Fibroblast of mammary gland (primary cell): ENCODE measurements at regions not wholly inside any gene's neighbourhood (a gene's known extent, or its start where the extent isn't known, plus 50 kb on each side); places are given as distances from the start of the nearest gene placed in this dataset.

Experiments
- DNase-seq: peaks from one replicate; pipeline ENCODE4 v3.0.0-alpha.2; 2010; ENCODE audit warnings: low read depth
- H3K4me3 ChIP-seq: 2 replicates; pipeline ENCODE4 v1.5.1; 2011; ENCODE audit warnings: low read depth, mild to moderate bottlenecking, low read length, moderate library complexity; ENCODE audit not compliant: control insufficient read depth
- TF ChIP-seq, protein P1 (sequence below): conservative IDR thresholded peaks from 2 replicates; pipeline ENCODE4 v1.5.1; 2011; ENCODE audit warnings: low read depth, low read length, inconsistent platforms; ENCODE audit not compliant: control insufficient read depth, insufficient read depth

DNA sequence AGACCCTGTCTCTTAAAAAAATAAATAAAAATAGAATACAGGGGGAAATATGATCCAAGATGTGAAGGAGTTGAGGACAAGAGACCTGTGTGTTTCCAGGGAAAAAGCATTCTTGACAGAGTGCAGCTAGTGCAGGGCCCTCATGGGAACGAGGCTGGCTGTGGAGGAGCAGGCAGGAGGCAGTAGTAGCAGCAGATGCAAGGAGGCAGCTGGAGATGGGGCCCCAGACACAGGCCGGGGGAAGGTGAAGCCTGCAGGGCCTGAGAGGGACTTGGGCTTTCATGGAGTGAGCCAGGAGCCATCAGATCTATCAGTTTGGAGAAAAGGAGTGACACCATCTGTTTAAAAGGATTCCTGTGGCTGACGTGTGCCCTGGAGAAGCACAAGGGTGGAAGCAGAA, 71.4 kb upstream of the ZNF438 start:
- no peak overlapping the region for H3K4me3 ChIP-seq
- DNase-seq = no peak
- TF ChIP-seq, protein P1, sequence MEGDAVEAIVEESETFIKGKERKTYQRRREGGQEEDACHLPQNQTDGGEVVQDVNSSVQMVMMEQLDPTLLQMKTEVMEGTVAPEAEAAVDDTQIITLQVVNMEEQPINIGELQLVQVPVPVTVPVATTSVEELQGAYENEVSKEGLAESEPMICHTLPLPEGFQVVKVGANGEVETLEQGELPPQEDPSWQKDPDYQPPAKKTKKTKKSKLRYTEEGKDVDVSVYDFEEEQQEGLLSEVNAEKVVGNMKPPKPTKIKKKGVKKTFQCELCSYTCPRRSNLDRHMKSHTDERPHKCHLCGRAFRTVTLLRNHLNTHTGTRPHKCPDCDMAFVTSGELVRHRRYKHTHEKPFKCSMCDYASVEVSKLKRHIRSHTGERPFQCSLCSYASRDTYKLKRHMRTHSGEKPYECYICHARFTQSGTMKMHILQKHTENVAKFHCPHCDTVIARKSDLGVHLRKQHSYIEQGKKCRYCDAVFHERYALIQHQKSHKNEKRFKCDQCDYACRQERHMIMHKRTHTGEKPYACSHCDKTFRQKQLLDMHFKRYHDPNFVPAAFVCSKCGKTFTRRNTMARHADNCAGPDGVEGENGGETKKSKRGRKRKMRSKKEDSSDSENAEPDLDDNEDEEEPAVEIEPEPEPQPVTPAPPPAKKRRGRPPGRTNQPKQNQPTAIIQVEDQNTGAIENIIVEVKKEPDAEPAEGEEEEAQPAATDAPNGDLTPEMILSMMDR = no peak

DNA sequence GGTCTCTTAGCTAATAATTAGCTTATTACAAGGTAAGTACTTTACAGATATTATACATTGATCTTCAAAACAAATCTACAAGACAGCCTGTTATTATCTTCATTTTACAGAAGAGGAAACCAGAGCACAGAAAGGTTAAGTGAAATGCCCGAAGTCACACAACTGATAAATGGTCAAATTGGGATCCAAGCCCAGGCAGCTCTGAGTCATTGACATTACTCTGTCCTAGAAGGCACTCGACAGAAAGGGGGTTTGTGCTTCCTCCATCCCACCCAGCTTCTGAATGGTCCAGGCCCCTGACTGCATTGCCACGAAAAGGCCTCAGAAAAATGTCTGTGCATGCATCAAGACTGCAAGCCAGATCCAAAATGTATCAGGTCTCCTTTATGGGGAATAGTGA, 81.3 kb upstream of the ZNF438 start:
- TF ChIP-seq, protein P1 = no peak

DNA sequence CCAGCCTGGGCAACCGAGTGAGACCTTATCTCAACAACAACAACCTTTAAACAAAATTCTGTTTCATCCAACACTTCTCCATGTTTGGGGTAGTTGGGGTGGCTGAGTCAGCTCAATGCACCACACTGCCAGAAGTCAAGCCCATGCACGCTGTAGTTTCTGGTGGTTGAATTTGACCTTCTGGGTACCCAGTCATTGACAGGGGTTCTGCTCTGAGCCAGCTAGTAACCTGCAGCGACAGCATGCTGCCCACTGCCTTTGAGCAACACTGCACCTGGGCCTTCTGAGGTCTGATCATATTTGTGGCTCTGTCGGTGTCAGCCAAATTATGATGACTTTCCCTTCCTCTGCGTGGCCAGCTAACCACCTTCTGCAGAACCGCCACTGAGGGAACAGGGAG, 84.6 kb upstream of the ZNF438 start:
- TF ChIP-seq, protein P1 = no peak
- DNase-seq = no peak
- no peak overlapping the region for H3K4me3 ChIP-seq

More for the DNA sequence above, 81.3 kb upstream of the ZNF438 start:
- no peak overlapping the region for H3K4me3 ChIP-seq
- DNase-seq = peak; percentile 47

DNA sequence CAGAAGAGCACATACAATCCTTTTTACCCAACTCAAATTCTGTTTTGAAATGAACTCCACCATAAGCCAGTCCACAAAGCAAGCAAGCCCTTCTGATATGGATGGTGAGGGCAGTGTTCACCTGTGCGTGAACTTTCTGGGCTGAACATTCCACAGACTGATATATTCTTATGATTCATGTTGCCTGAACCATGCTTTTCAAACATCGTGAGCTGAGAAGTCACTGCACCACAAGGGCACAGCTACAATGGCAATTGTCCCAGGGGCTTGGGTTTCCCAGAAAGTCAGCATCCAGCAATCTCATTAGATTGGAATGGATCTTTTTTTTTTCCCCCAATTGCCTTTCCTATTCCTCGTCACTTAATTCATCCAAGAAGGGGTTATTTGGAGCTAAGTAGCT, 86.9 kb upstream of the ZNF438 start:
- DNase-seq = no peak
- TF ChIP-seq, protein P1 = no peak
- no peak overlapping the region for H3K4me3 ChIP-seq

DNA sequence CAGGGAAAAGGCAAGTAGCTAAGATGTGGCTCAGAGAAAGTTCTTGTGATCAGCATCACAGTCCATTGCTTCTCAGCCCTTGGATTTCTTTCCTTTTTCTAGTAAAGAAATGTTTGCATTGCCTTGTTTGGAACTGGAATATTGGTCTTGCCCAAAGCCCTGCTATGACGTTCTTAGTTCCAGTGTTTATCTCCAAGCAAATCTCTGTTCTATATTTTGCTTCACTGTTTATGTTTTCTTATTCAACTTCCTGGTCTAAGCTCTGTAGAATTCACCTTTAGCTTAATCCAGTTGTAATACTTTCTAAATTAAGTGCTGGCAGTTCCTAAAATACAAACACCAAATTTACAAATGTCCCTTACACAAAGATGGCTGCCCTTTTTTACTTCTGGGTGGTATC, 88.7 kb upstream of the ZNF438 start:
- TF ChIP-seq, protein P1 = no peak
- no peak overlapping the region for H3K4me3 ChIP-seq
- no peak for DNase-seq

DNA sequence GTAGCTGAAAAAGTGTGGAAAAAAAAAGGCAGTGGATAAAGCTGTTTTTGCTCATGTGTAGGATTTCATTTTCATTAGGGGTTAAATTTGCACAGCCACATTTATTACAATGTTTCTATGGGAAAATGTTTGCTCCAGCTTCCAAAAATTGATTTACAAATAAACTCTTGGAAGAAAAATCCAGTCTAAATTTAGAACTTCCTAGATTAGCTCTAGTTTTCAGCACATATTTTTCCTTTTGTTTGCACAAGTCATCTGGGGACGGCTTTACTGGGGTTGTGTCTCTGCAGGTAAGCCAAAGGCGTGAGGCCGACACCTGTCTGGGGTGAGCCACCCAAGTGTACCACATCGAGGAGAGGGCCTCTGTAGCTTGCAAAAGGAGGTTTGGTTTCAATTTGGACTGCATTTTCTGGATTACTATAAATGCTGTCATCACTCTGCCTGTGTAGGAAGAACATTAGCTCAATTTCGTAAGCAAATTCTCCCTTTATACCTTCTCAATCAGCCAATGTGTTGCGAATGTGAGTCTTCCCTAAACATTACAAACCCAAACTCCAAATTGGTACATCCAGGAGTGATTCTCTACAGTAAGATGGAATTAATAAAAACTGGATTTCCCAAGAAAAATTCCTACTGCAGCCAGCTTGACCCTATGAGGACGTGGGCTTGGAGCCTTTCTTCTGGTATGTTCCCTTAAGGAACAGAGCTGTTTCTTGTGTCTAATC, 89.5 kb upstream of the ZNF438 start:
- TF ChIP-seq, protein P1 = no peak
- peak; percentile 78 for DNase-seq

More for the DNA sequence above, 89.5 kb upstream of the ZNF438 start:
- no peak overlapping the region for H3K4me3 ChIP-seq
